ENCODE measurements at regions not wholly inside any gene's neighbourhood (a gene's known extent, or its start where the extent isn't known, plus 50 kb on each side); places are given as distances from the start of the nearest gene placed in this dataset.
A peak's percentile ranks its signal among the peaks of the same experiment; 100 is the strongest.
"Not testable (repeated sequence)": the region's sequence is repeated elsewhere in the genome, so short reads cannot be mapped to it uniquely, and the experiment has no call there.

DNA sequence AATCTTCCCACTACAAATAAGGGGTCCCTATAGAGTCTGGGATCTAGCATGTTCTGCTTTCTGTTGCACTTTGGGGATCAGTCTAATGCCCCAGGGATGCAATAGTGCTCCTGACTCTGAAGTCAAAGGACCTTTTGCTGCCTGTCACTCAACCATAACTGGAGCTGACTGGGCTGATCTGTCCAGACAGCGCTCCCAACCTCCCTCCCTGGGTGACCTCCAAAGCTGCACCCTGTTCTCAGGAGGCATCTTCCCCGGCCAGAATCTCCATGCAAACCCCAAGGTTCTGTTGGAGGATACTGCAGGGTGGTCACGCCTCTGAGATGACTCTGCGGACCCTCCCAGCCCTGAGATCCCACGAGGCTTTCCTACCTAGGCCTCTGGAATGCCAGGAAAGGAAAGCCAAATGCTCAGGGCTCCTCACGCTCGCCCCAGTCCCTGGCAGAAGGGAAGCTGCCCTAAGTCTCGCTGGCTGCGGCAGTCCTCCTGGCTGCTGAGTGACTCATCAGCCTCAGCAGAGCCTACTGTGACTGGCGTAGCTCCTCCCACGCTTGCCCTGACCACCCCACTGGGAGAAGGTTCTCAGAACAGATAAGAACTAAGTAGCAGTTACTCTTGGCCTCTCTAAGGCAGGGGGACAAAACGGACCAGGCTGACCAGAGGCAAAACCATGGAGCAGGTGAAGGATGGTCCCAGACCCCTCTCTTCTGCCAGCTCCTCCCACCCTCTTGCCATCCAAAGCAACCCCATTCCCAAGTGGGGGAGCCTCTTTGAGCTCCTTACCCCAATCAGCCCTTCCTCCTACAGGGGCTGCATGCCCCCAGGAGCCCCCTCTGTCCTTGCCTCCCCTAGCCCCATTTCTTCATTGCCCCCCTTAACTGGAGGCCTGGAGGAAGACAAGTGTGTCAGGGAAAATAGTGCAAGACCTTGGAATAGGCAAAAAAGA lies 124.1 kb upstream of the TNRC6C start:
- Histone ChIP-seq H3K27ac (peak overlapping the region in 9 of 12 donors; percentile 8 to 70 (median 44)), H3K4me3 (peak overlapping the region in 1 of 12 donors; percentile 24)
- TF ChIP-seq, protein P1, sequence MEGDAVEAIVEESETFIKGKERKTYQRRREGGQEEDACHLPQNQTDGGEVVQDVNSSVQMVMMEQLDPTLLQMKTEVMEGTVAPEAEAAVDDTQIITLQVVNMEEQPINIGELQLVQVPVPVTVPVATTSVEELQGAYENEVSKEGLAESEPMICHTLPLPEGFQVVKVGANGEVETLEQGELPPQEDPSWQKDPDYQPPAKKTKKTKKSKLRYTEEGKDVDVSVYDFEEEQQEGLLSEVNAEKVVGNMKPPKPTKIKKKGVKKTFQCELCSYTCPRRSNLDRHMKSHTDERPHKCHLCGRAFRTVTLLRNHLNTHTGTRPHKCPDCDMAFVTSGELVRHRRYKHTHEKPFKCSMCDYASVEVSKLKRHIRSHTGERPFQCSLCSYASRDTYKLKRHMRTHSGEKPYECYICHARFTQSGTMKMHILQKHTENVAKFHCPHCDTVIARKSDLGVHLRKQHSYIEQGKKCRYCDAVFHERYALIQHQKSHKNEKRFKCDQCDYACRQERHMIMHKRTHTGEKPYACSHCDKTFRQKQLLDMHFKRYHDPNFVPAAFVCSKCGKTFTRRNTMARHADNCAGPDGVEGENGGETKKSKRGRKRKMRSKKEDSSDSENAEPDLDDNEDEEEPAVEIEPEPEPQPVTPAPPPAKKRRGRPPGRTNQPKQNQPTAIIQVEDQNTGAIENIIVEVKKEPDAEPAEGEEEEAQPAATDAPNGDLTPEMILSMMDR (IDR thresholded peaks at IDR 0.05) = no peak
- no peak for TF ChIP-seq POLR2A (IDR thresholded peaks at IDR 0.05)

DNA sequence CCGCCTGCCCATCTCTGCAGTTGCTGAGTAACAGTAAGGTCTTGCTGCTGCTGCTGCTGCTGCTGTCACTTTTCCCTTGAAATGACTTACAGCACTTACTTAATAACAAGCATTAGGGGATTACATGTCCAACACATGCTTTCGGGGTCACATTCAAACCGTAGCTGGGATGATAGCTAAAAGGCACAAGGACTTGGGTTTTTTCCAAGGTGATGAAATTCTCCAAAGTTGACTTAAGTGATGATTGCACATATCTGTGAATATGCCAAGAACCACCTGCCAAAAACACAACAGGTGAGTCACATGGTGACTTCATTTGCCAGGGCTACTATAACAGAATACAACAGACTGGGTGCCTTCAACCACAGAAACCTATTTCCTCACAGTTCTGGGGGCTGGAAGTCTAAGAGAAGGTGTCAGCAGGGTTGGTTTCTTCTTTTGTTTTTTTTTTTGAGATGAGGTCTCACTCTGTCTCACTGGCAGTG lies 121.9 kb upstream of the TNRC6C start:
- H3K4me1 ChIP-seq = peaks cover 7 to 67% (median 42%) of the 10 kb centered on the region in 12 donors
- TF ChIP-seq, protein P1 (IDR thresholded peaks at IDR 0.05) = no peak
- TF ChIP-seq POLR2A (IDR thresholded peaks at IDR 0.05) = no peak
- intact Hi-C loops (cut with DNase I) = loop anchor here in 2 of 10 donors (5.0 to 10.0 kb wide), 2 partner anchors 41 to 62 kb away; no protein-coding TSS in a partner anchor
- H3K36me3 ChIP-seq = no peaks in the 10 kb centered on the region
- ATAC-seq = no peak
- no peak overlapping the region for H3K27ac ChIP-seq
- no peaks in the 10 kb centered on the region for H3K27me3 ChIP-seq
- WGBS, 4 donors = 63 to 79% (median 77%) methylated on average over 3 of the region's 3 CpGs
- no peak overlapping the region for H3K4me3 ChIP-seq
- H3K9me3 ChIP-seq = no peaks in the 10 kb centered on the region
- DNase-seq = no peak

More for the DNA sequence above, 124.1 kb upstream of the TNRC6C start:
- WGBS, 4 donors = 59 to 75% (median 63%) methylated on average over 6 to 12 of the region's 12 CpGs
- Histone ChIP-seq H3K9me3 (no peaks in the 10 kb centered on the region), H3K4me1 (peaks cover 13 to 69% (median 48%) of the 10 kb centered on the region in 12 donors), H3K36me3 (no peaks in the 10 kb centered on the region), H3K27me3 (no peaks in the 10 kb centered on the region)
- ATAC-seq (peak in 3 of 4 donors; percentile 42 to 77 (median 68)), DNase-seq (peak; percentile 52 to 84 (median 82))
- intact Hi-C loops (cut with DNase I) = loop anchor here in 3 of 10 donors (5.0 to 10.0 kb wide), 4 partner anchors 43 to 123 kb away; partner anchors contain the start of gene TNRC6C (in 1 of the 3)

DNA sequence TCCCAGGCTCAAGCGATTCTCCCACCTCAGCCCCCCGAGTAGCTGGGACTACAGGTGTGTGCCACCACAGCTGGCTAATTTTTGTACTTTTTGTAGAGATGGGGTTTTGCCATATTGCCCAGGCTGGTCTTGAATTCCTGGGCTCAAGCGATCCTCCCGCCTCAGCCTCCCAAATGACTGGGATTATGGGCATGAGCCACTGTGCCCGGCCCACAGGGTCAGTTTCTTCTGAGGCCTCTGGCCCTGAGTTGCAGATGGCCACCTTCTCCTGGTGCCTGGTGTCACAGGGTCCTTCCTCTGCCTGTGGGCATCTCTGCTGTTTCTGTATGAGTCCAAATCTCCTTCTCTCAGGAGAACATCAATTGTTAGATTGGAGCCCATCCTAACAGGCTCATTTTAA lies 121.4 kb upstream of the TNRC6C start:
- H3K4me3 ChIP-seq, H3K27ac ChIP-seq, DNase-seq, H3K27me3 ChIP-seq, ATAC-seq, H3K9me3 ChIP-seq, H3K36me3 ChIP-seq: not testable (repeated sequence)
- 97 to 100% (median 99%) methylated on average over 5 of the region's 5 CpGs for WGBS, 4 donors
- intact Hi-C loops (cut with DNase I) = loop anchor here in 2 of 10 donors (5.0 to 10.0 kb wide), 2 partner anchors 40 to 62 kb away; no protein-coding TSS in a partner anchor
- H3K4me1 ChIP-seq = peaks cover 3 to 67% (median 42%) of the 10 kb centered on the region in 12 donors

DNA sequence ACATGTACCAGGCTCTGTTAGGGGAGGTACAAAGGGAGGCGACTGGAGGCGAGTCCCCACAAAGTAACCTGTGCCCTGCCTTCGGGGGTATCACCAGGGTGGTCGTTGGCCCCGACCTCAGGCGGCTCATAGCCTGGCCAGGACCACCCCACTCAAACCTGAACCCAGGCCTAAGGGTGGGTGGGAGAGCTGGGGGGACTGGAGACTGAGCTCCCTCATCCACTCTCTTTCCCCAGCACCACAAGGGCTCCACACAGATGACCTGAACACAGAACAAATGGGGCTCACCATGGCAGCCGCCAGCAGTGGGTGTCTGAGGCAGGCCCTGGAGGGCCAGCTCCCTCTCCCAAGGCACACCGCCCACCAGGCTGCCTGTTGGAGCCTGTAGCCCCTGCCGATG lies 120.6 kb upstream of the TNRC6C start:
- Histone ChIP-seq H3K36me3 (no peaks in the 10 kb centered on the region), H3K4me1 (peaks cover 0 to 68% (median 41%) of the 10 kb centered on the region in 12 donors), H3K9me3 (no peaks in the 10 kb centered on the region), H3K4me3 (no peak overlapping the region), H3K27me3 (no peaks in the 10 kb centered on the region), H3K27ac (peak overlapping the region in 1 of 12 donors; percentile 13)
- ATAC-seq (no peak), DNase-seq (no peak)
- intact Hi-C loops (cut with DNase I) = loop anchor here in 2 of 10 donors (5.0 to 10.0 kb wide), 2 partner anchors 39 to 63 kb away; no protein-coding TSS in a partner anchor
- TF ChIP-seq POLR2A (IDR thresholded peaks at IDR 0.05) = no peak
- TF ChIP-seq, protein P1 (IDR thresholded peaks at IDR 0.05) = no peak
- 86 to 98% (median 94%) methylated on average over 8 to 9 of the region's 9 CpGs for WGBS, 4 donors
